RWPE2 (cell line): ENCODE measurements at regions not wholly inside any gene's neighbourhood (a gene's known extent, or its start where the extent isn't known, plus 50 kb on each side); places are given as distances from the start of the nearest gene placed in this dataset.

ENCODE experiments used
- ATAC-seq: fragments of 200-7000 bp; cut with Tn5 transposase; 3 replicates; pipeline ENCODE4 v1.9.1; 2021; ENCODE audit warnings: low read depth
- DNase-seq: peaks from one replicate; pipeline ENCODE4 v3.0.0-alpha.2; 2020; ENCODE audit warnings: low spot score
- H3K27ac ChIP-seq: fragments of 450-650 bp; 2 replicates; pipeline ENCODE4 v1.5.1; 2017; ENCODE audit warnings: mild to moderate bottlenecking; ENCODE audit not compliant: poor library complexity, severe bottlenecking
- H3K27me3 ChIP-seq: fragments of 250-450 bp; sonication (Bioruptor Pico); 2 replicates; pipeline ENCODE4 v1.5.1; 2021; ENCODE audit warnings: mild to moderate bottlenecking, moderate library complexity; ENCODE audit not compliant: insufficient read depth, poor library complexity, severe bottlenecking
- H3K36me3 ChIP-seq: fragments of 250-450 bp; sonication (Bioruptor Pico); 2 replicates; pipeline ENCODE4 v1.5.1; 2020; ENCODE audit warnings: low read depth, mild to moderate bottlenecking, moderate library complexity
- H3K4me1 ChIP-seq: fragments of 250-450 bp; sonication (Bioruptor Pico); 2 replicates; pipeline ENCODE4 v1.5.1; 2021; ENCODE audit warnings: mild to moderate bottlenecking, moderate library complexity; ENCODE audit not compliant: insufficient read depth, poor library complexity, severe bottlenecking
- H3K4me3 ChIP-seq: fragments of 250-450 bp; sonication (Bioruptor Pico); 2 replicates; pipeline ENCODE4 v1.5.1; 2021; ENCODE audit warnings: mild to moderate bottlenecking, moderate library complexity; ENCODE audit not compliant: severe bottlenecking
- H3K9me3 ChIP-seq: fragments of 250-450 bp; sonication (Bioruptor Pico); 2 replicates; pipeline ENCODE4 v1.5.1; 2021; ENCODE audit warnings: mild to moderate bottlenecking, moderate library complexity; ENCODE audit not compliant: severe bottlenecking
- TF ChIP-seq, protein P1 (sequence below): fragments of 450-650 bp; IDR thresholded peaks from one replicate; pipeline ENCODE4 v1.5.1; 2017; ENCODE audit warnings: mild to moderate bottlenecking, moderate library complexity; ENCODE audit not compliant: poor library complexity, severe bottlenecking

DNA sequence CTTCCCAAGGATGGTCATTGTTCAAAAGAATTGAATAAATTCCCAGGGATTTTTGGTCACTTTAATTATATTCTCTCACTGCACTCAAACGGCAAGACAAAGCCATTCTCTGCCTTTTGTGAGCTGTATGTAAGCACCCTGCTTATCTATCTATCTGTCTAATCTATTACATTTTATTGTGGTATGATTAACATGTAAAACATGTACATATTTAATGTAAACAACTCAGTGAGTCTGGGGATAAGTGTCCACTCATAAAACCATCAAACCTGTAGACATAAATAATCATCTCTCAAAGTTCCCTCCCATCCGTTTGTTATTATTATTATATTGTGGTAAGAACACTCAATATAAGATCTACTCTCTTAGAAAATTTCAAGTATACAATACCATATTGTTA lies 167.1 kb downstream of the CAND1 start:
- no peaks in the 10 kb centered on the region for H3K9me3 ChIP-seq
- H3K36me3 ChIP-seq: no peaks in the 10 kb centered on the region
- no peak for DNase-seq
- no peaks in the 10 kb centered on the region for H3K27me3 ChIP-seq
- H3K4me1 ChIP-seq: no peaks in the 10 kb centered on the region
- no peak; the same call in 2 of the 3 replicates for ATAC-seq
- H3K4me3 ChIP-seq: no peak overlapping the region
- TF ChIP-seq, protein P1, sequence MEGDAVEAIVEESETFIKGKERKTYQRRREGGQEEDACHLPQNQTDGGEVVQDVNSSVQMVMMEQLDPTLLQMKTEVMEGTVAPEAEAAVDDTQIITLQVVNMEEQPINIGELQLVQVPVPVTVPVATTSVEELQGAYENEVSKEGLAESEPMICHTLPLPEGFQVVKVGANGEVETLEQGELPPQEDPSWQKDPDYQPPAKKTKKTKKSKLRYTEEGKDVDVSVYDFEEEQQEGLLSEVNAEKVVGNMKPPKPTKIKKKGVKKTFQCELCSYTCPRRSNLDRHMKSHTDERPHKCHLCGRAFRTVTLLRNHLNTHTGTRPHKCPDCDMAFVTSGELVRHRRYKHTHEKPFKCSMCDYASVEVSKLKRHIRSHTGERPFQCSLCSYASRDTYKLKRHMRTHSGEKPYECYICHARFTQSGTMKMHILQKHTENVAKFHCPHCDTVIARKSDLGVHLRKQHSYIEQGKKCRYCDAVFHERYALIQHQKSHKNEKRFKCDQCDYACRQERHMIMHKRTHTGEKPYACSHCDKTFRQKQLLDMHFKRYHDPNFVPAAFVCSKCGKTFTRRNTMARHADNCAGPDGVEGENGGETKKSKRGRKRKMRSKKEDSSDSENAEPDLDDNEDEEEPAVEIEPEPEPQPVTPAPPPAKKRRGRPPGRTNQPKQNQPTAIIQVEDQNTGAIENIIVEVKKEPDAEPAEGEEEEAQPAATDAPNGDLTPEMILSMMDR: no peak
- H3K27ac ChIP-seq: no peak overlapping the region

GRCh38 chr12:67437011-67437410 lies 167.9 kb downstream of the CAND1 start:
- ATAC-seq (no peak), DNase-seq (no peak)
- Histone ChIP-seq H3K4me3 (no peak overlapping the region), H3K9me3 (no peaks in the 10 kb centered on the region), H3K36me3 (no peaks in the 10 kb centered on the region), H3K4me1 (no peaks in the 10 kb centered on the region), H3K27me3 (no peaks in the 10 kb centered on the region), H3K27ac (no peak overlapping the region)
- TF ChIP-seq, protein P1: no peak

GRCh38 chr12:67439611-67440010 lies 170.5 kb downstream of the CAND1 start:
- no peaks in the 10 kb centered on the region for H3K9me3 ChIP-seq
- no peaks in the 10 kb centered on the region for H3K36me3 ChIP-seq
- H3K27ac ChIP-seq: no peak overlapping the region
- no peaks in the 10 kb centered on the region for H3K27me3 ChIP-seq
- DNase-seq: no peak
- no peak for ATAC-seq
- H3K4me3 ChIP-seq: no peak overlapping the region
- H3K4me1 ChIP-seq: no peaks in the 10 kb centered on the region
- TF ChIP-seq, protein P1: no peak

- ATAC-seq: peak; percentile 58; the same call in 1 of the 3 replicates
- Histone ChIP-seq H3K27ac (no peak overlapping the region), H3K27me3 (no peaks in the 10 kb centered on the region), H3K4me3 (no peak overlapping the region), H3K9me3 (no peaks in the 10 kb centered on the region), H3K4me1 (no peaks in the 10 kb centered on the region), H3K36me3 (no peaks in the 10 kb centered on the region)
- TF ChIP-seq, protein P1: peak; percentile 66
- no peak for DNase-seq
These were observed 172.7 kb downstream of the CAND1 start for GRCh38 chr12:67441736-67442346.

GRCh38 chr12:67442347-67442841 lies 173.2 kb downstream of the CAND1 start:
- no peak for DNase-seq
- TF ChIP-seq, protein P1: no peak
- no peak overlapping the region for H3K27ac ChIP-seq

More at GRCh38 chr12:67442347-67442841, 173.2 kb downstream of the CAND1 start:
- no peak overlapping the region for H3K4me3 ChIP-seq
- H3K4me1 ChIP-seq: no peaks in the 10 kb centered on the region
- H3K9me3 ChIP-seq: no peaks in the 10 kb centered on the region
- ATAC-seq: no peak
- H3K27me3 ChIP-seq: no peaks in the 10 kb centered on the region
- H3K36me3 ChIP-seq: no peaks in the 10 kb centered on the region
